ENCODE measurements at regions not wholly inside any gene's neighbourhood (a gene's known extent, or its start where the extent isn't known, plus 50 kb on each side); places are given as distances from the start of the nearest gene placed in this dataset.

DNA sequence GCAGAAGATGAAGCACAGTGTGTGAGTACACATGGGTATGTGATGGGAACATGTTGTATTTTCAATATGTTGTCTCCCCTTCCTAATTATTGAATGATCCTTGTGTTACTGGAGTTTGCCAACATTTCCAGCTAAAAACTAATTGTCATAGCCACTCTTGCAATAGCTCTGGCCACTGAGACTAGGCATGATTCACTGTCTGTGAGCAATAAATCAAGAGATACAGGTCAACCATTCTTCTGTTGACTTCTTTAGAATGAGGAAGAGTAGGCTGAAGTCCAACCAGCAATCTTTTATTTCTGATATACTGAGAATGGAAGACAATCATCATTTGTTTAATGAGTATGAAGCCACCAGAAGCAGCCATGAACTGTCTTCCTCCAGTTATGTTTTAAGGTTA is 413.9 kb downstream of the SLITRK5 start:
- no peak for DNase-seq (ENCODE audit: low spot score)

- no peak for DNase-seq (ENCODE audit: low spot score)
Measured at GRCh38 chr13:88086577-88086976, 415.4 kb downstream of the SLITRK5 start.

DNA sequence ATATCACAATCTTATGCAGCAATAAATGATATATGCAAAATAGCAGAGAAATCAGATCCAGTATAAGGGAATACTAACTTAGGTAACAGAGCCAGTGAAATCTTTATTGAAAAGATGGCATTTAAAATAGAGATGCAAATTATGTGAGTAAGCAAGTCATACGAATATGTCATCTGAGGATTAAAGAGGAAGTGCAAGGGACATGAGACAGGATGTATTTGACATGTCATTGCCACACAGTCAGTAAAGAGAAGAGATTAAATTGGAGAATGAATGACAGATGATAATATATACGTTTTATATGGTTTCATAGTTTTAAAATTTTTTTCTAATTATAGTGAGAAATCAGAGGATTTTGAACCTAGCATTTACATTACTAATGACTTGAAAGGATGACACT is 426.4 kb downstream of the SLITRK5 start:
- no peak for DNase-seq (ENCODE audit: low spot score)

- no peak for DNase-seq (ENCODE audit: low spot score)
Measured at GRCh38 chr13:88103824-88104223, 432.7 kb downstream of the SLITRK5 start.

GRCh38 chr13:88104576-88104975 is 433.4 kb downstream of the SLITRK5 start:
- DNase-seq (ENCODE audit: low spot score): no peak

GRCh38 chr13:88107570-88107969 is 436.4 kb downstream of the SLITRK5 start:
- no peak for DNase-seq (ENCODE audit: low spot score)

GRCh38 chr13:88112526-88112925 is 441.4 kb downstream of the SLITRK5 start:
- no peak for DNase-seq (ENCODE audit: low spot score)

GRCh38 chr13:88115976-88116375 is 444.8 kb downstream of the SLITRK5 start:
- DNase-seq (ENCODE audit: low spot score): no peak

DNA sequence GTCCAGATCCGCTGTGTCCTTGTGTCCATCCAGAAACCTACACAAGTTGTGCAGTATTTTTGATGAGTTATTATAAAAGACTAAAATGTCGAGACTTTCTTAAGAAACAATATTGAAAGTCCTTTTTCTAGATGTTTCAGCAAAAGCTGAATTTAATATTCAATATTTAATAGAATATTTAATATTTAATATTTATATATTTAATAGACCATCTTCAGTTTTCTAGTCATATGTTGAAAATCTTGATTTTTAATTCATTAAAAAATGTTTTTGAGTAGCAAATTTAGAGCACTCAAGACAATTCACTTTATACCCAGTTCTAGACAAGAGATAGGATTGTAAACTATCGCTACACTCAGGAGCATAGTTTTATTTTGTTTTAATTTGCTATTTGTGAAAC is 447.8 kb downstream of the SLITRK5 start:
- DNase-seq (ENCODE audit: low spot score): no peak

GRCh38 chr13:88124142-88124541 is 453.0 kb downstream of the SLITRK5 start:
- no peak for DNase-seq (ENCODE audit: low spot score)

DNA sequence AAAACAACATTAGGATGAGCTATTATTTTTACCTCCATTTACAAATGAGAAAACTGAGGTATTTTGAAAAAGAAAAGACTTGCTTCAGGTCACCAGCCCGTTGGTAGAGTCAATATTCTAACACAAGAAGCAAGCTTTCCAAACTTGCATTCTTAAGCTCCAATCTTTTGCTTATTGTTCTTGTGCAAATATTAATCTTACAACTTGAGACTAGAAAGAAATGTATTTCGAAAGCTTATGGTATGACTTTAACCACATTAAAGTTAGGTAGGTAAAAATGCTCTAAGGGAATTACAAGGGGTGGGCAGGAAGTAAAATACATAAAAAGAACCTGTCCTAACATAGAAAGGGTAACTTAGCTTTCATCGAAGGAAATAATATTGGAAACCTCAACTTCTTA is 453.9 kb downstream of the SLITRK5 start:
- DNase-seq (ENCODE audit: low spot score): no peak

DNA sequence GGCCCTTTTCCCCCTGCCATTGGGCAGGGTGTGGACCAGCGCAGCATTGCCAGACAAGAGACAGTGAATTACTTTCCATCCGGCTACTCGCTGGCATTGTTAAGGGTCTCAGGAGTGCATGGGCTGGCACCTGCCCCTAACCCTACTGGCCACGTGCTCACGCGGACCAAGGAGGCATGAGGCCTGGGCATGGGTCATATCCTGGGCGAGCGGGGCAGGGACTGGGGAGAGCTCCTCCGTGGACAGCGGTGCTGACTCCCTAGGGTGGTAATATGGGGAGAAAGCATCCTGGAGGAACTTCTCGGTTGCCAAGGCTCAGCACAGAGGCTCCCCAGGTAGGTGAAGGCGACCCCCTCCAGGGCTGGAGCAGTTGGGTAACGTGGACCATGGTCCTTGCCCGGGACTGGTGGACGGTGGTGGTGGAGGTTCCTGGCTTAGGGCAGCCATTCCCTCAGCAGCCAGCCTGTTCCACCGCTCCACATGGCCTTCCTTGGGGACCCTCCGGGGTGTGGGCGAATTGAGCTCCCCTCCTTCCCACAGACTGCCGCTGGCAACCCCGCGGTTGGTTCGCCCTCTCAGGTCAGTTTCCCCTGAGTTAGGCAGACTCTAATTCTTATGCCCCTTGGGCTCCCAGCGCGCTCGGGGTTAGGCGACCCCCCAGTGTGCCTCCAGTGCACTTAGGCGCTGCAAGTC is 465.1 kb downstream of the SLITRK5 start:
- DNase-seq (ENCODE audit: low spot score): no peak

DNA sequence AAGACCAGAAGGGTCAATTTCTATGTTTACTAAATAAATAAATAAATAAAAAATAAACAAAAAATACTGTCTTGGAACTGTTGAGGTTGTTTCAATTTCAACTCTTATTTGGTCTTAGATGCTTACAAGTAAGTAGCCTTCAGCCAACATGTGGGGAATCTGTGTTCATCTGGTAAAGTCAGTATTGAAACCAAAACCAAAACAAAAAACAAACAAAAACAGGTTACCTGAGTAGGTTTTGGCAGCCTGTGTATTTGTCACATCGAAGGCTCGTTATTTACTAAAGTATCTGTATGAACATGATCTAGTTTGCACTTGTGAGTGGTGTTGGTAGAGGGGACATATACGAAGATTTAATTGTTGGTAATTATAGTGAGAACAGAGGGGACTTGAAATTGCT is 471.5 kb downstream of the SLITRK5 start:
- DNase-seq (ENCODE audit: low spot score): no peak

- no peak for DNase-seq (ENCODE audit: low spot score)
Measured at GRCh38 chr13:88144580-88144979, 473.4 kb downstream of the SLITRK5 start.

- DNase-seq (ENCODE audit: low spot score): no peak
Measured at GRCh38 chr13:88153353-88153752, 482.2 kb downstream of the SLITRK5 start.

DNA sequence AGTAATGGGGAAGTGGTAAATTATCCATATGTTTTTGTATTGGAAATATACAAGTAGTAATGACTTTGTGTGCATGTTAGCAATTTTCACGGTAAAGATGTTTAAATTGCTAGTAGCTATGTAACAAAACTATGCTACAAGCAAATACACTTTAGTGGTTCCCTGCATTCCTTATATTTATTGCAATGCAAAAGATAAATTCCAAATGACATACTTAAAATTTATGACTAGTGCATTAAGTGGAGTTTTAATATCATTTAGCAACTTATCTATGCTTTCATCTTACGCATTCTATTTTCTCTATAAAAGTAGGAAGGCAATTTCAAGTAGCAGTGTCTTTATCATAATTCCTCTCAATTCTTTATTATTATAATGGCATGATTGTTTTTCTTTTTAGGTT is 482.8 kb downstream of the SLITRK5 start:
- no peak for DNase-seq (ENCODE audit: low spot score)

- DNase-seq (ENCODE audit: low spot score): no peak
Measured at GRCh38 chr13:88162076-88162702, 491.0 kb downstream of the SLITRK5 start.

DNA sequence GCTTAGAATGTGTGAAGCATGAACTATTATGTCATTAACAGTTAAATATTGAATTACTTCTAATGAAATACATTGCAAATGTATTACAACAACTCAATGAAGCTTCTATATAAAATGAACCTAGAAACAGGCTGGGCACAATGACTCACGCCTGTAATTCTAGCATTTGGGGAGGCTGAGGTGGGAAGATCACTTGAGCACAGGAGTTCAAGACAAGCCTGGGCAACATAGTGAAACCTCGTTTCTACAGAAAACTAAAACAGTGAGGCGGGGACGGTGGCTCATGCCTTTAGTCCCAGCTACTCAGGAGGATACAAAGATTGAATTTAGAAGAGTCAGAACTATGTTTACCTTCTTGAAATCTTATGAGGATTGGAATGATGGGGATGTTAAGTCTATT is 505.1 kb downstream of the SLITRK5 start:
- DNase-seq (ENCODE audit: low spot score): no peak

- no peak for DNase-seq (ENCODE audit: low spot score)
Measured at GRCh38 chr13:88183440-88183839, 512.3 kb downstream of the SLITRK5 start.

- DNase-seq (ENCODE audit: low spot score): no peak
Measured at GRCh38 chr13:88188986-88189385, 517.8 kb downstream of the SLITRK5 start.

DNA sequence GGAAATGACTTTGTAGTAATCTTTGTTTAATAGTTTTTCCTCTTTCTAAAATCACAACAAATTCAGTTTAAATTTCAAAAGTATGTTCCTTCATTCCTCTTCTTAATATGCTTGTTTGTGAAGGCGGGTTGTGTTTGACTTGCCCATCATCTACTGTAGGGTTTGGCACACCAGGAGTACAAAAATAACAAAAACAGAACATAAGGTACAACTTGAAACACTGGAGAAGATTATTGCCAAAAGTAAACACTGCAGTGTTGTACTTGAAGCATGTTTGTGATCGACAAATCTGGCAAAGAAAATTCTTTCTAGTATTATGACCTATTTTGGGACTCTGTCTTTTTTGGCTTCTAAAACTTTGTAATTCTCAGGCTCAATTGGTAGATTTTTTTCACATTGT is 518.6 kb downstream of the SLITRK5 start:
- no peak for DNase-seq (ENCODE audit: low spot score)

GRCh38 chr13:88196106-88196505 is 524.9 kb downstream of the SLITRK5 start:
- no peak for DNase-seq (ENCODE audit: low spot score)

DNA sequence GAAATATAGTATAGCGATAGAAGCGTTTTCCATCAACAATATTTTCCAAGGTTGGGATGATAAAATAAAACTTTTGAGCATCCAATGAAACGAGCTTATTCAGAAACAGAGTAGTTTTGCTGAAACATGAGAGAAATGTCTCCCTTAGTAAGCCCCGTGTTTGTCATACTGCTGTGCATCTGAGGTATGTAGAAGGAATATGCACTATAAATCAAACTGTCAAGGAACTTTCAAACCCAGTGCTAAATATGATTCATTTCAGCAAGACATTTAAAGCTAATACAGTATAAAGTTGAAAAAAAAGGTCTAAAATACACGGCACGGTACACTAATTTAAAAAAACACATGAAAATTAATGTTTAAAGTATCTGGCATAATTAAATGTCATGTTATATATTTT is 546.2 kb downstream of the SLITRK5 start:
- DNase-seq (ENCODE audit: low spot score): no peak

DNA sequence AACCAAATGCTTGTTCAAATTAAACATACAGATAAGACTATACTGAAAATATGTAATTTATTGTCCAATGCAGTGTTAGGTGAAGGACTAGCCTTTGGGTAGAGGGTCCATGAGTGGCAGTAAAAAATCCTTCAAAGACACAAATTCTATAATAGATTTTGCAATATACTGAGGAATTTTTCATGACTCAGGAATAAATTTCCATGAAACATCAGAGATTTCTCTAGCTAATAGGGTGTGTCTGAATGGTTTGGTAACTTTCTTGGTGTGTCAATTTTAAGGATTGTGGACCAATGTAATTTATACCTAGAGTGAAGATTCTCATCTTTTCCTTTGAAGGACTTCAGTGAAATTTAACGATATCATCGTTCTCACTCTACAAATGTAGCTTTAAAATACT is 546.7 kb downstream of the SLITRK5 start:
- DNase-seq (ENCODE audit: low spot score): no peak

Measured in activated CD4-positive, alpha-beta T cell treated with anti-CD3 and anti-CD28 coated beads, Interleukin-2, Interleukin-4, amounts not matched to agents 100 ng/mL and 50 ng/mL, durations not matched to agents 16 hours and 8 hours (primary cell).